ENCODE measurements at regions not wholly inside any gene's neighbourhood (a gene's known extent, or its start where the extent isn't known, plus 50 kb on each side); places are given as distances from the start of the nearest gene placed in this dataset.

DNA sequence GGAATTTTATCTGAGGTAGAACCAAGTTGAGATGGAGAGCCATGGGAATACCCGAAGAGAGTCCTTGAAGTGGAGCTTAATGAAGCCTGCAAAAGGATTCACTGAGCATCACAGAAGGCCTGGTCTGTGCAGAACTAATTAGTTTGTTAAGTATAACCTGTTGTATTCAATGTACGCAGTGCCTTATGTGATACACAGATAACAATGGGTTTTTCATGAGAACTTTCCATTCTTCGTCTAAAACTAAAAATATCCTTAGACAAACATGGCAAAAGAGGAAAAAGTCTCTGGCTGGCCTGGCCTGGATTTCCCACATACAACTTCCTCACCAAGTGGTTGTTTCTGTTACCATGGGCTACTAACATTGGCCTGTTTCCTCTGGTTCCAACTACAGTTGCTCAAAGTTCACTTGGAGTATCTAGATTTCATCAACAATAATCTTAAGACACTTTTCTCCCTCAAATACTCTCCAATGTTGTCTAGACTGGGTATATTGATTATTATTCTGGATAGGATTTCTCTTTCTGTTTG, 237.6 kb upstream of the ZNF462 start:
- H3K4me3 Mint-ChIP-seq, result no peak overlapping the region
- no peak overlapping the region for H3K27ac Mint-ChIP-seq
- no peaks in the 10 kb centered on the region for H3K36me3 Mint-ChIP-seq
- H3K9me3 Mint-ChIP-seq, result no peaks in the 10 kb centered on the region
- H3K4me1 Mint-ChIP-seq (ENCODE audit: low read depth in 2 of 2), result peaks cover 2 to 5% of the 10 kb centered on the region in 2 donors
- DNase-seq (ENCODE audit: low spot score) (no peak), ATAC-seq (no peak)
- no peaks in the 10 kb centered on the region for H3K27me3 Mint-ChIP-seq

DNA sequence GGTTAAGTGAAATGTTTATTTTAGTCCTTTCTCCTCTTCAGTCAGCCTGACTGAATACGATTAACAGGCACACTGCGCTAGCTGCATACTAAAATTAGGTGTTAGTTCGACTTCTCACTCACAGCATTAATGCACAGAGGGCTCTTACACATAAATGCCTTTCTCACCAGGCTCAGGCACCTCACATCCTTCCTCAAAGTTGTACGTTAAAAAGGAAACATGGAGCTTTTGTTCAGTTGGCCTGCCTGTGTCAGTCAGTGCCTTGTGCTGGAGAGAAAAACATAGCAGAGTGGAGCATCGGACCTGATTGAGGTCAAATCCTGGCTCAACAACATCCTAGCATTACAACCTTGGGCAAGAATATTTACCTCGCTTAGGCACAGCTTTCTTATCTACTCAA, 236.0 kb upstream of the ZNF462 start:
- no peaks in the 10 kb centered on the region for H3K36me3 Mint-ChIP-seq
- no peaks in the 10 kb centered on the region for H3K27me3 Mint-ChIP-seq
- ATAC-seq, result no peak
- DNase-seq (ENCODE audit: low spot score), result no peak
- no peak overlapping the region for H3K27ac Mint-ChIP-seq
- no peak overlapping the region for H3K4me3 Mint-ChIP-seq
- H3K9me3 Mint-ChIP-seq, result peaks cover 2% of the 10 kb centered on the region
- H3K4me1 Mint-ChIP-seq (ENCODE audit: low read depth in 2 of 2), result peaks cover 0 to 5% of the 10 kb centered on the region in 2 donors

DNA sequence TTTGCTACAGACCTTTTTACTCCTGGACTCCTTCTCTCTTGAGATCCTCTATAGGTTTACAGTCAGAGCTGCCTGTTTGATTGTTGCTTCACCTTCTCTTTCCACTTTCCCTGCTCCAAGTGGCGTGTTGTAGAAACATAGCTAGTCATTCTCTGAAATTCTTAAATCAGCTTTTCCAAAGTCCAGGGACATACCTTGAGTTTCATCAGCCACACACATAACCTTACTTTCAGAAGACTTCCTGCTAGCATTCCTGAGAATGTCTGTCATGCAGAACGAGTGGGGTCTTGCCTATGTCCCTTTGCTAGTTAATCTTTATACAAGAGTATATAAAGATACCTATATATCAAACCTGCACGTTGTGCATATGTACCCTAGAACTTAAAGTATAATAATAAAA, 230.3 kb upstream of the ZNF462 start:
- peaks cover 2% of the 10 kb centered on the region for H3K9me3 Mint-ChIP-seq
- ATAC-seq (no peak), DNase-seq (ENCODE audit: low spot score) (no peak)
- no peak overlapping the region for H3K27ac Mint-ChIP-seq
- no peaks in the 10 kb centered on the region for H3K4me1 Mint-ChIP-seq (ENCODE audit: low read depth in 2 of 2)
- no peaks in the 10 kb centered on the region for H3K36me3 Mint-ChIP-seq
- H3K4me3 Mint-ChIP-seq, result no peak overlapping the region
- no peaks in the 10 kb centered on the region for H3K27me3 Mint-ChIP-seq

DNA sequence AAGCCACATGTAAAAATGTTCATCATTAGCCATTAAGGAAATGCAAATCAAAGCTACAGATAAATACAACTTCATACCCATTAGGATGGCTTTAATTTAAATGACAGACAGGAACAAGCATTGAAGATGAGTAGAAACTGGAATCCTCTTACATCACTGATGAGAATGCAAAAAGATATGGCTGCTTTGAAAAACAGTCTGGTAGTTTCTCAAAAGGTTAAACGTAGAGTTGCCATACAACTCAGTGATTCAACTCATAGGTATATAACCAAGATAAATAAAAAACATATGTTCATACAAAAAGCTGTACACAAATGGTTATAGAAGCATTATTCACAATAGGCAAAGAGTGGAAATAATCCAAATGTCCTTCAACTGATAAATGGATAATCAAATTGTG, 228.8 kb upstream of the ZNF462 start:
- Mint-ChIP-seq H3K9me3 (peaks cover 2% of the 10 kb centered on the region), H3K4me3 (no peak overlapping the region), H3K27me3 (no peaks in the 10 kb centered on the region), H3K27ac (no peak overlapping the region), H3K36me3 (no peaks in the 10 kb centered on the region), H3K4me1 (ENCODE audit: low read depth in 2 of 2) (peaks cover 5 to 6% of the 10 kb centered on the region in 2 donors)
- ATAC-seq, result no peak
- no peak for DNase-seq (ENCODE audit: low spot score)

DNA sequence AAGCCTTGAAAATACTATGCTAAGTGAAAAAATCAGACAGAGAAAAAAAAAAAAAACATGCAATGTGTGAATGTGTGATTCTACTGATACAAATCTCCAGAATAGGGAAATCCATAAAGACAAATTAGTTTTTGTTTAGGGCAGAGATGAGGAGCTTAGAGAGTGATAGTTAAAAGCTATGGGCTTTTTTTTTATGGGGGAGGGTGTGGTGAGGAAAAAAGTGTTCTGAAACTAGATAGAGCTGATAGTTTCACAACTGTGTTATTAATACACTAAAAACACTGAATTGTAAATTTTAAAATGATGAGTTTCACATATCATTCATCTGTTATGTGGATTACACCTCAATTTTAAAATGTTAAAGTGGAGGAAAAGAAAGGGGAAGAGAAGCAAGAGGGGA, 228.3 kb upstream of the ZNF462 start:
- Mint-ChIP-seq H3K36me3 (no peaks in the 10 kb centered on the region), H3K9me3 (peaks cover 2% of the 10 kb centered on the region), H3K27me3 (no peaks in the 10 kb centered on the region), H3K4me3 (no peak overlapping the region), H3K27ac (no peak overlapping the region), H3K4me1 (ENCODE audit: low read depth in 2 of 2) (peaks cover 5 to 6% of the 10 kb centered on the region in 2 donors)
- ATAC-seq (no peak), DNase-seq (ENCODE audit: low spot score) (no peak)

DNA sequence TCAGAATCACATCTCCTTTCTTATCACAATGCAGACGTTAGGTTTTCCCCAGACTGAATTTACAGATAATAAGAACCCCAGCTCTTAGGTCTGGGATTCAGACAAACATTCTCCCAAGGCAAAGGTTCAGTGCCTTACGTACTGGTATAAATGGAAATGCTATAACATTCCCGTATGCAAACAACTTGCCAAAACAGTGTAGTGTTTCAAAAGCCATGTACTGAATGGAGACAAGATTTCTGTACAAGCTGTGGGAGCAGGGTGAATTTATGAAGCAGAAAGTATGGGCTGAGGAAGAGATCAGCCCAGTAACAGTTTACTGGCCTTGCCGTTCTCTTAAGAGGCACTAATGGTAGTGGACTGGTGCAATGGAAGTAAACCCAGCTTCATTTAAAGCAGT, 225.5 kb upstream of the ZNF462 start:
- H3K36me3 Mint-ChIP-seq, result no peaks in the 10 kb centered on the region
- no peaks in the 10 kb centered on the region for H3K27me3 Mint-ChIP-seq
- ATAC-seq, result no peak
- H3K4me3 Mint-ChIP-seq, result no peak overlapping the region
- H3K4me1 Mint-ChIP-seq (ENCODE audit: low read depth in 2 of 2), result peaks cover 11 to 13% of the 10 kb centered on the region in 2 donors
- no peaks in the 10 kb centered on the region for H3K9me3 Mint-ChIP-seq
- DNase-seq (ENCODE audit: low spot score), result no peak
- no peak overlapping the region for H3K27ac Mint-ChIP-seq

DNA sequence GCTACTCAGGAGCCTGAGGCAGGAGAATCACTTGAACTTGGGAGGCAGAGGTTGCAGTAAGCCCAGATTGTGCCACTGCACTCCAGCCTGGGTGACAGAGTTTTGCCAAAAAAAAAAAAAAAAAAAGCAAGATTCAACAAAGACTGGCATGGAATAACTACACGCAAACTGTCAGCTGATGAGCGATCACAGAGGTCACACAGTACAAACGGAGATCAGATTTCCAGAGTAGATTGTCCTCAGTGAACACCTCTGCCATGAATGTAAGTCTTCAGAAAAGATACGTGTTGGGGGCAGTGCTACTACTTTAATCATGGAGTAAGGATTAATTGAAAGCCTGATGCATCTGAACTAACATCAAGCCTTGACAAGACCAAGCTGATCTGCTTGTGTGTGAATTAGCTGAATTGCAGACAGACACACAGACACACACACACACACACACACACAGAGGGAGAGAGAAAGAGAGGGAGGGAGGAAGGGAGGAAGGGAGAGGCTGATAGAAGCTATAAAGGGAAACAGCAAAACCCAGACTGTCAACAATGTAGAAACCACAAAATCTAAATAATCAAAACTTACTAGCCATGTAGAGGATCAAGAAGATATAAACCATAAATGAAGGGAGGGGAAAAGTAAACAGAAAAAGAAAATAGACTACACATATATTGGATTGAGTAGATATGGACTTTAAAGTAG, 222.9 kb upstream of the ZNF462 start:
- no peaks in the 10 kb centered on the region for H3K36me3 Mint-ChIP-seq
- no peaks in the 10 kb centered on the region for H3K27me3 Mint-ChIP-seq
- peaks cover 11 to 13% of the 10 kb centered on the region in 2 donors for H3K4me1 Mint-ChIP-seq (ENCODE audit: low read depth in 2 of 2)
- no peak for DNase-seq (ENCODE audit: low spot score)
- no peaks in the 10 kb centered on the region for H3K9me3 Mint-ChIP-seq
- no peak overlapping the region for H3K4me3 Mint-ChIP-seq
- no peak overlapping the region for H3K27ac Mint-ChIP-seq
- no peak for ATAC-seq

DNA sequence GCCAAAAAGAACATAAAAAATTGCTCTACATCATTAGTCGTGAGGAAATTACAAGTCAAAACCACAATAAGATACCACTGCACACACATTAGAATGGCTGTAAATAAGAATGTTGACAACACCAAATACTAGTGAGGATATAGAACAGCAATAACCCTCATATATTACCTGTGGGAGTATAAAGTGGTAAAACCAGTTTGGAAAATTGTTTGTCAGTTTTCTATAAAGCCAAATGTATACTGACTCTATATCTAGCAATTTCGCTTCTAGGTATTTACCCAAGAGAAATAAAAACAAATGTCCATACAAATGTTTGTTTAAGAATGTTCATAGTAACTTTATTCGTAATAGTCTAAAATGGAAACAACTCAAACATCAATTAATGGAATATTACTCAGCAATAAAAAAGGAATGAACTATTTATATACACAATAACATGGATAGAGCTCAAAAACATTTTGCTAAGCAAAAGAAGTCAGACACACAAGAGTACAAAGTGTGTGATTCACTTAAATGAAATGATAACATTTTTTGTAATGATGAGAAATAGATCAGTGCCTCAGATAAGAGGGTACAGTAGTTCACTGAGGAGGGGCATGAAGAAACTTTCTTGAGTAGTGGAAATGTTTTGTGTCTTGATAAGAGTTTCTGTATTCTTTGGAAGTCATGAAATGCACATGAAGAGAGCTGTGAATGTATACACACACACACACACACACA, 219.6 kb upstream of the ZNF462 start:
- DNase-seq (ENCODE audit: low spot score), result no peak
- no peak overlapping the region for H3K27ac Mint-ChIP-seq
- H3K4me1 Mint-ChIP-seq (ENCODE audit: low read depth in 2 of 2), result peaks cover 11% of the 10 kb centered on the region in 2 donors
- H3K27me3 Mint-ChIP-seq, result no peaks in the 10 kb centered on the region
- H3K36me3 Mint-ChIP-seq, result no peaks in the 10 kb centered on the region
- H3K4me3 Mint-ChIP-seq, result no peak overlapping the region
- peaks cover 3% of the 10 kb centered on the region for H3K9me3 Mint-ChIP-seq
- ATAC-seq, result no peak

DNA sequence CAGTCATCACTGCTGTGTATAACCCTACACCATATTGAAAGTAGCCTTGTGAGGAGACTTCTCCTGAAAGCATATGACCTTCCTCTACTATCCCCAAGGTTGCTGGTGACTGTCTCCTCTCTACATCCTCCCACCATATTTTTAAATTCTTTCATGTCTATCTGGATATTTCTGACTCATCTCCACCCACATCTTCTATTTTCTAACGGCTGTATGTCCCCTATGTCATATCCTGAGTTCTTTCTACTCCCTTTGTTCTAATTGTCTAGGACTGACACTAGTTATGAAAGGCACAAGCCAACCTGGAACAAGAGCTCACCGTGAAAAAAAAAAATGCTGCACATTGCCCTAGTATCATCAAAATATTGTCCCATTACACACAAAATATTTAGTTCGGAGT, 218.3 kb upstream of the ZNF462 start:
- Mint-ChIP-seq H3K36me3 (no peaks in the 10 kb centered on the region), H3K27ac (no peak overlapping the region), H3K4me3 (no peak overlapping the region), H3K4me1 (ENCODE audit: low read depth in 2 of 2) (peaks cover 6% of the 10 kb centered on the region in 2 donors), H3K27me3 (no peaks in the 10 kb centered on the region), H3K9me3 (peaks cover 3% of the 10 kb centered on the region)
- ATAC-seq (no peak), DNase-seq (ENCODE audit: low spot score) (no peak)

DNA sequence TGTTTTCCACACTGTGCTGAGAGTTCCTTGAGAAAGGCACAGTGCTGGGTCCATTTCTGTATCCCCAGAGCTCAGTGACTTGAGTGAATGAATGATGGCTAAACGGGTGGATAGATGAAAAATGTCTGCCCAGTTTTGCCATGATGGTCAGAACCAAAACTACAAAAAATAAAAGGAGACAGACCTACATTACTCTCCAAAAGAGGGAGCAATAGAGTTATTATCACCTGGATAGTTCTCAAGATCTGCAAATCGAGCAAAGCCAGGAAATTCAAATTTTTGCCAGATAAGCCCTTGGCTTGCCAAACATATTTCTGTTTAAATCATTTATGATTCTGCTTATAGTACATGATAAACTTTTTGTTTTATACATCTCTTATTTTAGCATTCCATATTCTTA, 214.2 kb upstream of the ZNF462 start:
- Mint-ChIP-seq H3K4me1 (ENCODE audit: low read depth in 2 of 2) (no peaks in the 10 kb centered on the region), H3K27me3 (peaks cover 0 to 2% of the 10 kb centered on the region in 2 donors), H3K36me3 (peaks cover 4% of the 10 kb centered on the region), H3K27ac (no peak overlapping the region), H3K4me3 (no peak overlapping the region), H3K9me3 (peaks cover 3% of the 10 kb centered on the region)
- no peak for DNase-seq (ENCODE audit: low spot score)
- no peak for ATAC-seq

DNA sequence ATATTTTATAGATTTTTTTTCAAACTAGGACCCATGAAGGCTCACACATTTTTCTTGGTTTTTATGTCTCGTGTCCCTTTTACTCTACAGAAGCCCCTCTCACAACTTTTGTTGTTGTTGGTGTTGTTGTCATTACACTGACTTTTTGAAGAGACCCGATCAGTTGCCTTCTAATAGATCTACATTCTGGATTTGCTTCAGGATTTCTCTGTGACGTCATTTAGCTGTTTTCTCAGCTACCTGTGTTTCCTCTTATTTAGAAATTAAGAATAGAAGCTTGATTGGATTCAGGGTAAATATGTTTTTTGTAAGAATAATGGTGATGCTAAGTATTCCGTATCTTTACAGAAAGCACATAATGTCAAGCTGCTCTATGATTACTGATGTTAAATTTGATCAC, 213.3 kb upstream of the ZNF462 start:
- Mint-ChIP-seq H3K4me1 (ENCODE audit: low read depth in 2 of 2) (no peaks in the 10 kb centered on the region), H3K9me3 (peaks cover 9% of the 10 kb centered on the region), H3K4me3 (no peak overlapping the region), H3K27ac (no peak overlapping the region), H3K36me3 (peaks cover 10% of the 10 kb centered on the region), H3K27me3 (peaks cover 6 to 9% of the 10 kb centered on the region in 2 donors)
- ATAC-seq (no peak), DNase-seq (ENCODE audit: low spot score) (no peak)

DNA sequence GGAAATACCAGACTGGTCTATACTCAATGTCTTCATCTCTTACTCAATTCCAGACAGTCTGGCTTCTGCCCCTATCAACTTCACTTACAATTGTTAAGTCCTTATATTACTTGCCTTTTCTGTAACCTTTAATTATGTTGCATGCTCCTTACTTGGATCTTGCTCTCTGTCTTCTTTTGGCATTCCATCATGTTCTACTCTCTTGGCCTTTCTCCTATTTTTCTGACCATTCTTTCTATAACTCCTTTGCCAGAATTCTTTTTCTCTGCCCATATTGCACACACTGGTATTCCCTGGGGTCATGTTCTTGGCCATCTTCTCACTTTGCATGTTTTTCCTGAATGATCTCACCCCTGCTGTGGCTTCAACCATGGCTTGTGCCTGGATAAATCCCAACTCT, 209.8 kb upstream of the ZNF462 start:
- no peak for DNase-seq (ENCODE audit: low spot score)
- Mint-ChIP-seq H3K27ac (no peak overlapping the region), H3K36me3 (peaks cover 10% of the 10 kb centered on the region), H3K27me3 (peaks cover 7 to 9% of the 10 kb centered on the region in 2 donors), H3K4me3 (no peak overlapping the region), H3K9me3 (peaks cover 6% of the 10 kb centered on the region), H3K4me1 (ENCODE audit: low read depth in 2 of 2) (peaks cover 0 to 1% of the 10 kb centered on the region in 2 donors)
- no peak for ATAC-seq

DNA sequence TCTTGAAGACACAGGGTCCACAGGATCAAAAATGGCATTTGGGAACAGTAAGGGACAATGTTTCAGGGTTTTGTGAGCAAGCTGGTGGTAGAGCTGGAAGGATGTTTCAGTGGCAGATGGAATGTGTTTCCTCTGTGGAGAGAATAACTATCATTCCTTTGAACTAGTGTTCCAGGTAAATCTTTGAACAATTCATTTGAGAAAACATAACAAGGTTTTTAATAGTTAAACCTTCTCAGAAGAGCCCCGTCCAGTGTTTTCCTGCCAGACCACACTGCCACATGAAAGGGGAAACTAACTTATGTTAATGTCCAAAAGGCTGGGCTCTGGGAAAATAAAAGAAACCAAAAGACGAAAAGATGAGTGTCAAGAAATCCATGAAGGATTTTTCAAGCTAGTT, 207.0 kb upstream of the ZNF462 start:
- Mint-ChIP-seq H3K27ac (no peak overlapping the region), H3K36me3 (peaks cover 10% of the 10 kb centered on the region), H3K9me3 (peaks cover 6% of the 10 kb centered on the region), H3K4me1 (ENCODE audit: low read depth in 2 of 2) (peaks cover 0 to 6% of the 10 kb centered on the region in 2 donors), H3K27me3 (peaks cover 7 to 9% of the 10 kb centered on the region in 2 donors), H3K4me3 (no peak overlapping the region)
- no peak for DNase-seq (ENCODE audit: low spot score)
- no peak for ATAC-seq

DNA sequence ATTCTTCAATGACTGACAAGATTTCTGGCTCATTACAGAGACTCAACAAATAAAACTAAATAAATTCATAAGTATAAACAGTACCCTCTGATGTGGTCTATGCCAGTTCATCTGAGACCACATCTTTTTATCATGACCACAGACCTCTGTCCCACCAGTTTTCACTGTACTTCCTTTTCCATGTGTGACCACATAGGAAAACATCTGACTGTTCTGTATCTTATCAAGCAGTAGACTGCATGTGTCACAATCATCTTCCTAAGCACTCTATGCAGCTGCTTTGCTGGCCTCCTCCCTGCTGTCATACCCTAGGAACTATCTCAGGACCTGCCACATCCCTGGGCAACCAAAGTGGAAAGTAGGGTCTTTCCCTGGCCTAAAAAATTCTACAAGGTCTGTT, 205.0 kb upstream of the ZNF462 start:
- Mint-ChIP-seq H3K9me3 (peaks cover 6% of the 10 kb centered on the region), H3K36me3 (peaks cover 10% of the 10 kb centered on the region), H3K27me3 (peaks cover 7 to 9% of the 10 kb centered on the region in 2 donors), H3K27ac (no peak overlapping the region), H3K4me1 (ENCODE audit: low read depth in 2 of 2) (peaks cover 0 to 6% of the 10 kb centered on the region in 2 donors), H3K4me3 (no peak overlapping the region)
- no peak for ATAC-seq
- DNase-seq (ENCODE audit: low spot score), result no peak

Data from natural killer cell treated with Interleukin-12 subunit alpha and Interleukin-12 subunit beta and Interleukin-15 and Interleukin-18, amount 100 ng/mL, for 72 hours (primary cell).